ENCODE measurements at regions not wholly inside any gene's neighbourhood (a gene's known extent, or its start where the extent isn't known, plus 50 kb on each side); places are given as distances from the start of the nearest gene placed in this dataset.

GRCh38 chr12:93011100-93011499 is 82.0 kb upstream of the EEA1 start:
- DNase-seq (ENCODE audit: low read depth), result no peak
- H3K4me3 ChIP-seq (ENCODE audit: low read depth, low read length), result no peak overlapping the region
- TF ChIP-seq CTCF (IDR thresholded peaks at IDR 0.05; ENCODE audit: insufficient read depth, low read depth, low read length), result no peak

- no peak for DNase-seq (ENCODE audit: low read depth)
- TF ChIP-seq CTCF (IDR thresholded peaks at IDR 0.05; ENCODE audit: insufficient read depth, low read depth, low read length), result no peak
- H3K4me3 ChIP-seq (ENCODE audit: low read depth, low read length), result no peak overlapping the region
These were observed 87.0 kb upstream of the EEA1 start for GRCh38 chr12:93015871-93016751.

GRCh38 chr12:93016752-93017350 is 87.8 kb upstream of the EEA1 start:
- TF ChIP-seq CTCF (IDR thresholded peaks at IDR 0.05; ENCODE audit: insufficient read depth, low read depth, low read length), result no peak
- no peak overlapping the region for H3K4me3 ChIP-seq (ENCODE audit: low read depth, low read length)
- DNase-seq (ENCODE audit: low read depth), result no peak

GRCh38 chr12:93018610-93019009 is 89.5 kb upstream of the EEA1 start:
- no peak overlapping the region for H3K4me3 ChIP-seq (ENCODE audit: low read depth, low read length)
- no peak for DNase-seq (ENCODE audit: low read depth)
- TF ChIP-seq CTCF (IDR thresholded peaks at IDR 0.05; ENCODE audit: insufficient read depth, low read depth, low read length), result no peak

- no peak for DNase-seq (ENCODE audit: low read depth)
- no peak for TF ChIP-seq CTCF (IDR thresholded peaks at IDR 0.05; ENCODE audit: insufficient read depth, low read depth, low read length)
These were observed 90.3 kb upstream of the EEA1 start for GRCh38 chr12:93019212-93019927.

GRCh38 chr12:93019975-93020630 is 91.0 kb upstream of the EEA1 start:
- TF ChIP-seq CTCF (IDR thresholded peaks at IDR 0.05; ENCODE audit: insufficient read depth, low read depth, low read length), result no peak
- DNase-seq (ENCODE audit: low read depth), result no peak

More at GRCh38 chr12:93019212-93019927, 90.3 kb upstream of the EEA1 start:
- H3K4me3 ChIP-seq (ENCODE audit: low read depth, low read length), result no peak overlapping the region

More at GRCh38 chr12:93019975-93020630, 91.0 kb upstream of the EEA1 start:
- H3K4me3 ChIP-seq (ENCODE audit: low read depth, low read length), result no peak overlapping the region
